ENCODE measurements at regions not wholly inside any gene's neighbourhood (a gene's known extent, or its start where the extent isn't known, plus 50 kb on each side); places are given as distances from the start of the nearest gene placed in this dataset.
A peak's percentile ranks its signal among the peaks of the same experiment; 100 is the strongest.
"Not testable (repeated sequence)": the region's sequence is repeated elsewhere in the genome, so short reads cannot be mapped to it uniquely, and the experiment has no call there.

- no peak for DNase-seq
Observed at GRCh38 chr10:31192475-31192874, 126.5 kb upstream of the ZEB1 start.

DNA sequence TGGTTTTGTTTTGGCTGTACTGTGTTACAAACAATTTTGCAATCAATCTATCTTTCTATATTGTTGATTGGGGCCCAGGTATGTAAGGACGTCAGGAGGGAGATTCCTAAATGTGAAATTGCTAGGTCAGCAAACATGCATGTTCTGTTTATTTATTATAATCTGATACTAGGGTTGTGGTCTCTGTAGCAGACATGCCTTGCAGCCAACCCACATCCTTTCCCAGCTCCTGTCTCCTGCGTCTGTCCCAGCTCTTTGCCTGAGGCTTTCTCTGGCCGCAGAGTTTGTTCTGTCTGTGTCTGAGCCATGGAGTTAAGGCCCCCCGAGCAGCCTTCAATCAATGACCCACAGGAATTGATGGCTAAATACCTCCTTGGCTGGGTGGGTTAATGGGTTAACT is 124.0 kb upstream of the ZEB1 start:
- DNase-seq, result no peak

DNA sequence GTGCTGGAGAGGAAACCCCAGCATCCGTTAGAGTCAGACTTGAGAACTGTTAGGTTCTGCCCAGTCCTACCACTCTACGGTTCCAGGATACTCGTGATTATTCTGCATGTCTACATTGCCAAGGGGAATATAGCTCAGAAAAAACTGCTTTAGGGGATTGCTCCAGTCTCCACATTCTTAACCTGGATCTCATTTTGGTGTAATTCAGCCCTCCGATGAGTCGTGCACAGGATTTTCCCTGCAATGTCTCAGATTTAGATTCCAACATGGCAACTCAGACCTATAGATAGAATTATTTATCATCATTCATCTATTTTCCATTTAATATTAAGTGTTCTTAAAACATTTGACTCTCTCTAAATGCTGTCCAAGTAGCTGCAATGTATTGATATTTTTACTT is 121.1 kb upstream of the ZEB1 start:
- no peak for DNase-seq

- DNase-seq, result no peak
Observed at GRCh38 chr10:31204090-31204489, 114.9 kb upstream of the ZEB1 start.

DNA sequence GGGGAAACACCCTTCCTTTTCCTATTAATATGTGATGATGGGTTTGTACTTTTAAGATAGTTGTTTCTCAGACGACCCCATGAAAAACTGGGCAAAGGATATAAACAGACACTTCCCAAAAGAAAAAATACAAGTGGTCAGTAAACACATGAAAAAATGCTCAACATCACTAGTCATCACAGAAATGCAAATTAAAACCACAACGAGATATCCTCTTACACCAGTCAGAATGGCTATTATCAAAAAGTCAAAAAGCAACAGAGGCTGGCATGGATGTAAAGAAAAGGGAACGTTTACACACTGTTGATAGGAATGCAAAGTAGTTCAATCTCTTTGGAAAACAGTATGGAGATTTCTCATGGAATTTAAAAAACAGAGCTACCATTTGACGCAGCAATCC is 111.4 kb upstream of the ZEB1 start:
- no peak for DNase-seq

DNA sequence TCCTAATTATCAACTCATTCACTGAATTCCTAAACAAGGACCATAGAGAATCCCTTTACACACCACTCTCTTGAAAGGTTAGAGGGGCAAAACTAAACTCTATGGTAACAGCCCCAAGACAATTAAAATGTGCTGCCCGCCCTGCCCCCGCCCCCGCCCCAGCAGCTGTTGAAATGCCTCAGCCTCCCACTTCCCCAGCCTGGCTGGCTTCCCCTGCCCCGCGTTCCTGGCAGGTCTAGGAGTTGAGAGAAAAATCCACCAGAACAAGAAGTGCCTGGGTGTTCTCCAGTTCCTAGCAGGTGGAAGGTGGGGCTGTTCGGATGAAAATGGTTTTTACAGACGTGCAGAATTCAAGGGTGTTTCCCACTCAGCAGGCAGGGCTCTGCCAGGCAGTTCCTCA is 109.5 kb upstream of the ZEB1 start:
- no peak for DNase-seq

GRCh38 chr10:31210190-31210589 is 108.8 kb upstream of the ZEB1 start:
- no peak for DNase-seq

GRCh38 chr10:31213959-31214358 is 105.1 kb upstream of the ZEB1 start:
- DNase-seq, result no peak

DNA sequence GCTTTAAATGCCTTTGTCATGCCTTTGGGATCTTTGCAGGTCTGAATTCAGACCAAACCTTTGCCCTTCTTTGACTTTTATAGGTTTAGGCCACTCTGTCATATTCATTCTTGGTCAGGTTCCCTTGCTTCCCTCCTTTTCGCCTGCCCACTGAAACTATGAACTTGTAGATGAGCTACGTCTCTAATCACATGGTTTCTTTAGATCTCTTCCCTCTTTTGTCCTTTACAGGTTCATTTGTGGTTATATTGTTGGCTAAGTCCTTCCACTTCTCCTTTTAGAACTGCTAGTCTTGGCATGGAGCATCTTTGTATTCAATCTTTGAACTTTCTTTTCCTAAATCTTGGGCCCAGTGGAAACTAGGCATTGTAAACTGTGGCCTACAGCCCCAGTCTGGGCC is 104.0 kb upstream of the ZEB1 start:
- DNase-seq, result no peak

GRCh38 chr10:31219306-31219705 is 99.7 kb upstream of the ZEB1 start:
- no peak for DNase-seq

GRCh38 chr10:31228780-31229179 is 90.2 kb upstream of the ZEB1 start:
- not testable (repeated sequence) for DNase-seq

GRCh38 chr10:31239961-31240360 is 79.1 kb upstream of the ZEB1 start:
- no peak for DNase-seq

- peak; percentile 73 for DNase-seq
Observed at GRCh38 chr10:31242902-31243301, 76.1 kb upstream of the ZEB1 start.

- DNase-seq, result not testable (repeated sequence)
Observed at GRCh38 chr10:31251118-31251517, 67.9 kb upstream of the ZEB1 start.

GRCh38 chr10:31253237-31253636 is 65.8 kb upstream of the ZEB1 start:
- no peak for DNase-seq

GRCh38 chr10:31261511-31262311 is 57.3 kb upstream of the ZEB1 start:
- no peak for DNase-seq

DNA sequence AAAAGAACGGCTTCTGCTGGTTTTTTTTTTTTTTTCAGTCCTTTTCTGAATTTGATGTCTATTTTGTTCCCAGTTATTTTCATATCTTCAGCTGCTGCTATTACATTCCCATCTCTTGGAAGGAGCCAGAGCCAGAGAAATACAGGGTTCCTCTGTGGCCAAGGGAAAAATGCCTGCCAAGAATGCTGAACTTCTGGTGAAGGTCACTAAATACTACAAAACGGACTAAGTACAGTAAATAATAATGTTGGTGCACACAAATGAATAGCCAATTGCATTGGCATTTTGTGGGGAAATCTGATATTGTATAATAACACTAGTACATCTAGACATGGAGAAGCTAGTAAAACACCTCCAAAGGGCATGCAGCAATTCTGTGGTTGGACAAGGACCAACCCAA is 56.3 kb upstream of the ZEB1 start:
- DNase-seq, result no peak

DNA sequence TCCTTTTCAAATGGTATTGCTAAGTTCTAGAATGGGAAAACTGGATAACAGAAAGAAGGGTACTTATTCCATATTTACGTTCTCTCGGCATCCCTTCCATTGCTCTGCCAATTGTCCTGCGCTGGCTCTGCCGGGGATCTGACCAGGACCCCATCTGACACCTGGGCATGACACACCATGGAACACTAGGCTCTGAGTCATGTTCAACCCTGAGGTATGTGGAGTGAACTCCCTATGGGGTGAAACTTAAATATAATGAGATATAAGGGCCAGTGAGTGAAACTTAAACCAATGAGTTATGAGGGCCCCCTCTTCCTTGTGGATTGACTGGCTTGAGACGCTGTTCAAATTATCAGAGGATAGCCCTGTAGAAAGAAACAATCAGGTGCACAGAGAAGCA is 55.1 kb upstream of the ZEB1 start:
- DNase-seq, result no peak

- no peak for DNase-seq
Observed at GRCh38 chr10:31268444-31269303, 50.3 kb upstream of the ZEB1 start.
